D341Med (cell line): ENCODE measurements at regions not wholly inside any gene's neighbourhood (a gene's known extent, or its start where the extent isn't known, plus 50 kb on each side); places are given as distances from the start of the nearest gene placed in this dataset.
A peak's percentile ranks its signal among the peaks of the same experiment; 100 is the strongest.

ENCODE experiments used
- DNase-seq: peaks from one replicate; pipeline ENCODE4 v3.0.0; 2012; ENCODE audit warnings: low spot score

DNA sequence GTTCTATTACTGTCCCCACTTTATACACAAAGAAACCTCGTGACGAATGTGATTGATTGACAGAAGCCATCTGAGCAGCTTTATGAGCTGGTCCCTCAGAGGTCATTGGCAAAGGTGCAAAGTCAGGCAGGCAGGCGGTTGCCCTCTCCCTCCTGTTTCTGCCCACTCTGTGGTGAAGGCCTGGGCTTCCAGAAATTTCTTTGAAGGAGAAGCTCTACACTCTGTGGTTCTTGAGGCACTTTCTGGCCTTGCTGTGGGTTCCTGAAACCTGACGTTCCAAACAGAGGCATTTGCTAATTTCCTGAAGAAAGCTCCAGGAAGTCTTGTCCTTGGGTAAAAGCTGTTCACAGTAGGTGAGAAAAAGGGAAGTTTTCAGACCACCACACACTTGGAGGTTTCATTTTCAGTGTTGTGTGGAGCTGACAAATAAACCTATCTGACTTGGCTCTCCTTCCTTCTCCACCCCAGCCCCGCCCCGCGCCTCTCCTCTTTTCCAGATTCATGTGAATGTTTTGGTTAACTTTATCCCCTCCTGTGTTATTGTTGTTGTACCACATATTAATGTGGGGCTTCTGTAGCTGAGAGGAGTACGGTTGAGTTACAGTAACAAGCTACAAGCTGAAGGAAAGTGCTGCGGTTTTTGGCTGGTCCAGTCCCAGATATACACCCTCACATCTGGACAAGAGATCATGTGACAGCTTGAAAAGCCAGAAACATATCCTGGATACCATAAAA lies 274.1 kb downstream of the CLIC5 start:
- DNase-seq, result no peak

GRCh38 chr6:45739058-45739457 lies 276.6 kb downstream of the CLIC5 start:
- no peak for DNase-seq

DNA sequence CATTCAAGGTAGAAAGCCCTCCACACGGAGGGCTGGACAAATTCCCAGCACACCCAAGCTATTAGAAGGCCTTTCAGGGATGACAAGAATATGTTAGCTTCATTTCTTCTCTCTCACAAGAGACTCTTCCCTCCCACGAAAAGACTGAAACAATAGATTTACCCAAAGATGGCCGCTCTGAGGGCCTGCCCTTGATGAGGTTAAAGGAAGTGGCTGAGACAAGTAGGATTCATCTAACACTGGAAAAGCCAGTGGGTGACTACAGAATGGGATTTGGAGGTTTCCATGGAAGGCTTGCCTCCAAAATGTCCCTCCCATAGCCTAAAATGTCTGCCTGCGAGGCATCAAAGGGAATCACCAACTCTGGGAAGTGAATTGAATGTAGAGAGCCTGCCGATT lies 277.6 kb downstream of the CLIC5 start:
- no peak for DNase-seq

GRCh38 chr6:45737331-45738056 lies 278.2 kb downstream of the CLIC5 start:
- DNase-seq, result no peak

DNA sequence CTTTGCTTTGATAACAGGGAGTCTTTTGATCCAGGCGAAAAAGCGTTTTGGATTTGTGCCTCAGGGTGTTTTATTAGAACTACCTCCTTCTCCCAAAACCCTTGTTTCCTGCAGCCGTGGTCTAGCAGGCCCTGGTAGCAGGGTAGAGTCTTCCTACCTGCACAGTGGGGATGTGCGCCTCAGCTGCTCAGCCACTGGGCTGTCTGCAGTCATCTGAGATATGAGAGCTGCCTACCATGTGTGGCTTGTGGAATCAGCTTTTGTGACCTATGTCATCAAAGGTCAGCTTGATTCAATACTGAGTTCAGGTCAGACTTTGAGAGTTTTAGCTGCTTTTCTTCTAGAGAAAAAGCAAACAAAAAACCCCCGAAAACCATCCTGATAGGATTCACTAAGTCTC lies 279.5 kb downstream of the CLIC5 start:
- DNase-seq, result no peak

DNA sequence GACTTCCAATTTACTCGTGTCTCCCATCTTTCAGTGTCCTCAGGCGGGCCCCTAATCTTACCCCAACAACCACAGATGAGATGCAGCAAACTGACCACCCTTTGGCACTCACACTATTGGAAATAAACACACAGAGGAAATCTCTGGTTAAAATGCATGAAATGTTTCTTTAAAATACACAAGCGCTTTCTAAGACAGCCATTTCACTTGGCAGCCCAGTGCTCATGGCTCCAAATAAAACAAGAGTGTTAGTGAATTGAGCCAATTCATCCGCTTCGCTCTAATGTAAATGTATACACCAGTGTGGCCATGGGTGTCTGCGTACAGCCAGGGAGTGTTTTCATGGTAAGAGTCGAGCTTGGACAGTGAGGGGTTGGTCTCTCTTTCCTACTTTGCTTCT lies 282.9 kb downstream of the CLIC5 start:
- no peak for DNase-seq

GRCh38 chr6:45730232-45730631 lies 285.4 kb downstream of the CLIC5 start:
- no peak for DNase-seq

DNA sequence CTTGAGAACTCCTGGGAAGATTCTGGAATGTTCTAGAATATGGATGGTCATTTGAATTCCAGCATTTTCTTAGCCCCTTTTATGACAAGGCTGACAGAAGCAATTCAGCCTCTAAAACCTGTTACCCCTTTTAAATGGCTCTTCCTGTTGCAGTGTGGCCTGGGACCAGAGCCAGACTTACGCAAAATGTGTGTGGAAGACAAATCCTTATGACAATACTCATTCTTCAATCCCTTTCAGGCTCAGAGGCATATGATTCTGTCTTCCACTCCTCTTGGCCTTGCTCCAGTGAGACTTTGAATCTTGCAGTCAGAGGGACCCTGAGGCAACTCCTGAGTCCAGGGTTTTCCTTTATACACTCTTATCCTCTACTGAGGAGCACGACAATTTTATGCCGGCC lies 287.0 kb downstream of the CLIC5 start:
- no peak for DNase-seq

GRCh38 chr6:45727819-45728449 lies 287.7 kb downstream of the CLIC5 start:
- DNase-seq, result no peak

DNA sequence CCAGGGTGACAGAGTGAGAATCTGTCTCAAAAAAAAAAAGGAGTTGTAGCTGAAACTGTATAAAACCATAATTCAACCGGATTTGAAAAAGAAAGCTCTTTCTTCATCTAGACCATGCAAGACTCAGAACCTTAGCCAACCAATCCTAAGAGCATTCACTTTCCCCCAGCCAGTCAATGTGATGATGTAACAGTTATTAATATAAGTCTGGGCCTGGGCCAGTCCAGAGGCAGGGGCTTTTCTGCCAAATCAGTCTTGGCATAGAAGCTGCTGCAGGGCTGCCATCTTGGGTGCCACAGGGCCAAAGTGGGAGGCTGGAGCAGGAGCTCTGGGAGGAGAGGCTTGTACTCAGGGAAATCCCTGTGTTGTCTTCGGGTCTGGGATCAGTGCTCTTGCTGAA lies 288.4 kb downstream of the CLIC5 start:
- DNase-seq, result no peak

DNA sequence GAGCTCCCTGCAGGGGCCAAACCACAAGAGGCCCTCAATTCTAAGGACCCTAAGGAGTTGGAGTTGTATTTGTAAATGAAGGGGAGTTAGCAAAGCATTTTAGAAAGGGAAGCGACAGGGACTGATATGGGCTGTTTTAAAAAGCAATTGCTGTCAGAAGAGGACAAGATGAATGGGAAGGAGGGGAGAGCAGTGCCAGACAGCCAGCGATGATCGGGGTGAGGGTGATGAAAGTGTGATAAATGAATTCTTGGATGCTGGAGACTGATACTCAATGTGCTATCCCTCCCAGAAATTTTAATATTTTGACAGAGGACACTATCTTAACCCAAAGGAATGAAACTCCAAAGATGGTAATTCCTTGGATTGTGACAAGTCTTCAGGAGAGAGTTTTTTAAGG lies 289.2 kb downstream of the CLIC5 start:
- DNase-seq, result no peak

- DNase-seq, result no peak
Measured at GRCh38 chr6:45724511-45724910, 291.1 kb downstream of the CLIC5 start.

DNA sequence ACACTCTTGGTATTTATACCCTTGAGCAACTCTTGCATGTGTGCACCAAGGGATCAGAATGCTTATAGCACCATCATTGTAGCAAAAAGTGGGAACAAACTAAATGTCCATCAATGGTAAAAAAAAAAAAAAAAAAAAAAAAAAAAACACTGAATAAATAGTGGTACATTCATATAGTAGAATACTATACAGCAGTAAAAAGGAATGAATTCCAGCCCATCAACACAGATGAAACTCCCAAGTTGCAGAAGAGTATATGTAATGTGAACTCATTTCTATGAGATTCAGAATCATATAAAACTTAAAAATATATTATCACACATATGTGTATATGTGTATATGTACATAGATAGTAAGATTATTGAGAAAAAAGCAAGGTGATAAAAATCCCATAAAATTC lies 291.6 kb downstream of the CLIC5 start:
- DNase-seq, result no peak

GRCh38 chr6:45722876-45723275 lies 292.8 kb downstream of the CLIC5 start:
- no peak for DNase-seq

DNA sequence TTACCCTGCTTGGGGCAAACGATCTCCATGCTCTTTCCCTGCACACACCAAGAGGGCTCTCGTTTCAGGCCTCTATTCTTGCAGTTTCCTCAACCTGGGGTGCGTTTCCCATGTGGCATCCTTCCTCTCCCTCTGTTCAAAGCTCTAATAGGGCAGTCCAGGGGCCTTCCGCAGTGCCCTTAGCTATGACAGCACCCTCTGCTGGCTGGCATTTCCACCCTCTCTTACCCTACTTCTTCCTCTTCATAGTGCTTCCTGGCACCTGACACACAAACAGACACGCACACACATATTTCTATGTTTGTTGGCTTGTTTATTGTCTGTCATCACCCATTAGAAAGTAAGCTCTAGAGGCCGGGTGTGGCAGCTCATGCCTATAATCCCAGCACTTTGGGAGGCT lies 294.0 kb downstream of the CLIC5 start:
- DNase-seq, result no peak

- DNase-seq, result no peak
Measured at GRCh38 chr6:45718871-45719270, 296.8 kb downstream of the CLIC5 start.

- no peak for DNase-seq
Measured at GRCh38 chr6:45718131-45718530, 297.5 kb downstream of the CLIC5 start.

DNA sequence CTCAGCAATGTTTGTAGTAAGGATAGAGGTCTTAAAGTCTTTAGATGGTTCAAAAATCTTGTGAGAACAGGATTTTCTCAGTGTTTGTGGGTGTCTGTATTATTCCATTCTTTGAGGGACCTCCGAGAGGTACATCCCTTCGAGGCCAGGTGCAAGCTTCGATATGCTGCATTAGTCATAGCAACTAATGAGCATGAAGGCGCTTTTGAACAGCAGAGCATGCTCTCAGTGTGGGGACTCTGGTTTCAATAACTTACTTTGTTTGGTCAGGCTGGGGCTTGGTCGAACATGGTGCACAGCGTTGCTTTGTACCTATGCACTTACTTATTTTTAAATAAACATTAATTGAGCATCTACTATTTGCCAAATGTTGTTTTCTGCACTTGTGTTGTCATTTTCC lies 297.9 kb downstream of the CLIC5 start:
- DNase-seq, result no peak

GRCh38 chr6:45717027-45717426 lies 298.6 kb downstream of the CLIC5 start:
- DNase-seq, result no peak

DNA sequence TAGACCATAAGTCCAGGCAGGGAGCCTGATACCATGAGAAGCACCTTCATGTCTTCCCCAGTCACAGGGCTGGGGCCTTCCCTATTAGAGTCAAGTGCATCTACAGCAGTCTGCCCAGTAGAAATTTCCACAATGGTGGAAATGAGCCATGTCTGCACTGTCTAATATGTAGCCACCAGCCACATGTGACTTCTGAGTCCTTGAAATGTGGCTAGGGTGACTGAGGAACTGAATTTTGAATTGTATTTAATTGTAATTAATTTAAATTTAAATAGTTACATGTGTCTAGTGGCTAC lies 300.2 kb downstream of the CLIC5 start:
- no peak for DNase-seq

- peak; percentile 76 for DNase-seq
Measured at GRCh38 chr6:45714741-45715507, 300.7 kb downstream of the CLIC5 start.

DNA sequence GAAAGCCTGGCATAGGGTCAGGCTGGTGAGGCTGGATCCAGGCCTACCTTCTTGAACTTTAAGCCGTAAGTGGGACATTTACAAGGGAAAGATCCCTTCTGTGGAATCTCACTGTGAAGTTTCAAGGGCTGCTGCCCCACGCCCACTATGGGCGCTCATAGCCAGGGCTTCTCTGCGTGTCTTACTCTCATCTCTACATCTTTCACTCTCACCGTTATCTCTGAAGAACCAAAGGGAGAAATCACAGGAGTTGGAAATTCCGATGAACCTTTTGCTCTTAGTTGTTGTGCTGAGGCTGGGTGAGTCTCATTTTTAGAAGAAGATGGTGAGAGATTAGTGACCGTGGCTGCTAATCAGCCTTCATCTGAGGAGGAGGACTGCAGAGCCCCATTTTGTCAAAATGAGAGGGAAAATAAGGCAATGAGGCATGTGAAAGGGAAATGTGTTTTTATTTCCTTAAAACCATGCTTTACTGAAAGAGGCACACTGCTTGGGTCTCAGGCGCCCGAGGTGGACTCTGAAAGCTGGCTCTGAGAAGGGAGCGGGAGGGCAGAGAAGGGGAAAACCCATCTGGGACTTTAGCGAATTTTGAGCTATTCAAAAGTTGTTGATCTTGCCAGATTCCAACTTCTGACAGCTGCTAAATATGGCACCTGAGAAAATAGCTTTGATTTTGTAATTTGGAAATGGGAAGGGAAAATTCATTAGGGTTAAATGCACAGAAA lies 301.5 kb downstream of the CLIC5 start:
- DNase-seq, result no peak
